GM23338 (cell line): ENCODE measurements at regions not wholly inside any gene's neighbourhood (a gene's known extent, or its start where the extent isn't known, plus 50 kb on each side); places are given as distances from the start of the nearest gene placed in this dataset.

Source experiments
- ATAC-seq: fragments of 200-7000 bp; cut with Tn5 transposase; 3 replicates; pipeline ENCODE4 v1.9.1; 2020
- DNase-seq: peaks from one replicate; pipeline ENCODE4 v3.0.0-alpha.2; 2015; ENCODE audit warnings: low spot score
- H2AFZ ChIP-seq: fragments of 200-600 bp; sonication (generic); 2 replicates; pipeline ENCODE4 v1.8.0; 2016; ENCODE audit warnings: antibody characterized with exemption, mild to moderate bottlenecking, moderate library complexity
- H3F3A ChIP-seq: fragments of 200-600 bp; sonication (generic); replicated peaks from 2 replicates; pipeline ENCODE4 v1.8.0; 2017; ENCODE audit warnings: antibody characterized with exemption, mixed run types, low read depth
- H3K27ac ChIP-seq: fragments of 200-600 bp; sonication (generic); 2 replicates; pipeline ENCODE4 v1.6.1; 2016; ENCODE audit warnings: low read depth
- H3K27me3 ChIP-seq: fragments of 200-600 bp; sonication (generic); 2 replicates; pipeline ENCODE4 v1.8.0; 2016; ENCODE audit warnings: mild to moderate bottlenecking, mixed run types, moderate library complexity; ENCODE audit not compliant: insufficient read depth
- H3K36me3 ChIP-seq: fragments of 200-600 bp; sonication (generic); 2 replicates; pipeline ENCODE4 v1.8.0; 2016; ENCODE audit warnings: mild to moderate bottlenecking; ENCODE audit not compliant: insufficient read depth
- H3K4me1 ChIP-seq: fragments of 200-600 bp; sonication (generic); 2 replicates; pipeline ENCODE4 v1.8.0; 2016; ENCODE audit warnings: mild to moderate bottlenecking, moderate library complexity; ENCODE audit not compliant: insufficient read depth
- H3K4me2 ChIP-seq: fragments of 200-600 bp; sonication (generic); 2 replicates; pipeline ENCODE4 v1.7.1; 2017; ENCODE audit warnings: mixed run types
- H3K4me3 ChIP-seq: fragments of 200-600 bp; sonication (generic); 2 replicates; pipeline ENCODE4 v1.6.1; 2016; ENCODE audit warnings: mixed run types
- H3K79me2 ChIP-seq: fragments of 200-600 bp; sonication (generic); replicated peaks from 2 replicates; pipeline ENCODE4 v1.8.0; 2017; ENCODE audit warnings: mild to moderate bottlenecking; ENCODE audit not compliant: insufficient read depth
- H3K9me2 ChIP-seq: fragments of 200-600 bp; sonication (generic); 2 replicates; pipeline ENCODE4 v1.8.0; 2017; ENCODE audit not compliant: insufficient read depth
- H4K20me1 ChIP-seq: fragments of 200-600 bp; sonication (generic); replicated peaks from 2 replicates; pipeline ENCODE4 v1.8.0; 2017; ENCODE audit warnings: mild to moderate bottlenecking; ENCODE audit not compliant: insufficient read depth
- H3K27ac Mint-ChIP-seq: 2 replicates; pipeline ENCODE4 v1.8.0; 2020; ENCODE audit warnings: inconsistent platforms, mild to moderate bottlenecking, moderate library complexity, mixed read lengths
- H3K27me3 Mint-ChIP-seq: 3 replicates; pipeline ENCODE4 v1.8.0; 2022; ENCODE audit warnings: low read depth, mild to moderate bottlenecking, moderate library complexity, mixed read lengths, inconsistent platforms; ENCODE audit not compliant: insufficient read depth, poor library complexity
- H3K36me3 Mint-ChIP-seq: 3 replicates; pipeline ENCODE4 v1.8.0; 2021; ENCODE audit warnings: low read depth, mild to moderate bottlenecking, inconsistent platforms, moderate library complexity, mixed read lengths
- H3K4me1 Mint-ChIP-seq: 3 replicates; pipeline ENCODE4 v1.8.0; 2020; ENCODE audit warnings: mild to moderate bottlenecking, inconsistent platforms, mixed read lengths
- H3K4me3 Mint-ChIP-seq: 3 replicates; pipeline ENCODE4 v1.8.0; 2021; ENCODE audit warnings: moderate library complexity, mild to moderate bottlenecking, inconsistent platforms, mixed read lengths
- H3K9me3 Mint-ChIP-seq: 3 replicates; pipeline ENCODE4 v1.8.0; 2020; ENCODE audit warnings: moderate library complexity, mild to moderate bottlenecking, inconsistent platforms, mixed read lengths
- CREB1 ChIP-seq: fragments of 250-450 bp; sonication (Bioruptor Pico); IDR thresholded peaks from 2 replicates; pipeline ENCODE4 v1.5.0; 2020; ENCODE audit warnings: low read depth, mild to moderate bottlenecking, moderate library complexity
- CTCF ChIP-seq, 2 experiments: fragments of 200-600 bp in 1 of 2; sonication (generic) in 1 of 2; conservative IDR thresholded peaks; 2 replicates each; pipeline versions ENCODE4 v1.5.1 to v1.6.1; 2016 to 2017; ENCODE audit warnings: antibody characterized with exemption in 2 of 2, low read depth in 2 of 2, mild to moderate bottlenecking in 2 of 2, moderate library complexity in 1 of 2
- EZH2 ChIP-seq: fragments of 200-600 bp; sonication (generic); IDR thresholded peaks from one replicate; pipeline ENCODE4 v1.8.0; 2017; ENCODE audit warnings: antibody characterized with exemption, mild to moderate bottlenecking, low read depth; ENCODE audit not compliant: unreplicated experiment
- EZH2phosphoT487 ChIP-seq: fragments of 200-600 bp; sonication (generic); IDR thresholded peaks from one replicate; pipeline ENCODE4 v1.8.1; 2018; ENCODE audit warnings: antibody characterized with exemption; ENCODE audit not compliant: unreplicated experiment
- JUNB ChIP-seq: IDR thresholded peaks from one replicate; pipeline ENCODE4 v1.6.1; 2016; ENCODE audit warnings: antibody characterized with exemption; ENCODE audit not compliant: unreplicated experiment
- POLR2AphosphoS5 ChIP-seq: IDR thresholded peaks from 2 replicates; pipeline ENCODE4 v1.6.1; 2016; ENCODE audit warnings: antibody characterized with exemption, low read depth
- STAT1 ChIP-seq: IDR thresholded peaks from one replicate; pipeline ENCODE4 v1.6.1; 2016; ENCODE audit warnings: antibody characterized with exemption; ENCODE audit not compliant: unreplicated experiment
- ZNF114 ChIP-seq: fragments of 250-450 bp; sonication (Bioruptor Pico); IDR thresholded peaks from 2 replicates; pipeline ENCODE4 v1.5.0; 2020; ENCODE audit warnings: mild to moderate bottlenecking, moderate library complexity
- ZNF462 ChIP-seq: fragments of 250-450 bp; sonication (Bioruptor Pico); IDR thresholded peaks from 2 replicates; pipeline ENCODE4 v1.5.0; 2020; ENCODE audit warnings: mild to moderate bottlenecking, moderate library complexity
- TF ChIP-seq, protein P1 (sequence below): IDR thresholded peaks from 2 replicates; pipeline ENCODE4 v1.6.1; 2016; ENCODE audit warnings: antibody characterized with exemption
- TF ChIP-seq, protein P2 (sequence below): IDR thresholded peaks from one replicate; pipeline ENCODE4 v1.6.1; 2018; ENCODE audit warnings: antibody characterized with exemption; ENCODE audit not compliant: unreplicated experiment

DNA sequence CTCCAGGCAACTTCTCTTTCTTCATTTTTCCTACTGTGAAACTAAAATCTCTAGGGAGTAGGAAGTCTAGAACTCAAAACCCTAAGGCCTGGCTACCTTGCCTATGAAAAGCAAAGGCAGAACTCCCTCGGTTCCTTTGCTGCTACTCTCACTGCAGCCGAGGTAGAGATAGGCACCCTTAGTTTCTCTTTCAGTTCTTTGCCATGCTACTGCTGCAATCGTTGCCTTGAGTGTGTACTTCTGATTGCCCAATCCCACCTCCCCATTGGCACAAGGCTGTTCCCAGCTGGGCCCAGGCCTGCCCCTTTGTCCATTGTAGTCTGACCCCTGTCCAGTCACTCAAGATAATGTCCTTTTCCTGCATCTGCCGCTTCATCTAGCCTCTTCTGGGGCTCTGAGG lies 92.3 kb upstream of the MRPS22 start (continued):
- TF ChIP-seq, protein P1, sequence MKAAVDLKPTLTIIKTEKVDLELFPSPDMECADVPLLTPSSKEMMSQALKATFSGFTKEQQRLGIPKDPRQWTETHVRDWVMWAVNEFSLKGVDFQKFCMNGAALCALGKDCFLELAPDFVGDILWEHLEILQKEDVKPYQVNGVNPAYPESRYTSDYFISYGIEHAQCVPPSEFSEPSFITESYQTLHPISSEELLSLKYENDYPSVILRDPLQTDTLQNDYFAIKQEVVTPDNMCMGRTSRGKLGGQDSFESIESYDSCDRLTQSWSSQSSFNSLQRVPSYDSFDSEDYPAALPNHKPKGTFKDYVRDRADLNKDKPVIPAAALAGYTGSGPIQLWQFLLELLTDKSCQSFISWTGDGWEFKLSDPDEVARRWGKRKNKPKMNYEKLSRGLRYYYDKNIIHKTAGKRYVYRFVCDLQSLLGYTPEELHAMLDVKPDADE: no peak

GRCh38 chr3:139252719-139253118 lies 91.1 kb upstream of the MRPS22 start:
- no peak overlapping the region for H3K27ac ChIP-seq
- ATAC-seq: no peak
- no peaks in the 10 kb centered on the region for H3F3A ChIP-seq
- no peak overlapping the region for H3K27ac Mint-ChIP-seq
- no peaks in the 10 kb centered on the region for H3K4me1 Mint-ChIP-seq
- no peak for DNase-seq
- H3K9me3 Mint-ChIP-seq: peaks cover 3% of the 10 kb centered on the region; the same call in 2 of the 3 replicates
- H2AFZ ChIP-seq: no peak overlapping the region
- H4K20me1 ChIP-seq: no peaks in the 10 kb centered on the region
- no peaks in the 10 kb centered on the region for H3K36me3 Mint-ChIP-seq
- H3K4me2 ChIP-seq: no peak overlapping the region
- no peaks in the 10 kb centered on the region for H3K79me2 ChIP-seq
- H3K4me3 Mint-ChIP-seq: no peak overlapping the region
- H3K4me3 ChIP-seq: no peak overlapping the region
- H3K27me3 Mint-ChIP-seq: peaks cover 5% of the 10 kb centered on the region
- TF ChIP-seq CTCF (conservative IDR thresholded peaks at IDR 0.05; ENCODE audit: low read depth in 2 of 2) (no peak), JUNB (no peak), STAT1 (no peak), ZNF462 (no peak), EZH2 (no peak), CREB1 (no peak), ZNF114 (CRISPR knock-in tag) (no peak), EZH2phosphoT487 (no peak), POLR2AphosphoS5 (no peak)
- TF ChIP-seq, protein P2, sequence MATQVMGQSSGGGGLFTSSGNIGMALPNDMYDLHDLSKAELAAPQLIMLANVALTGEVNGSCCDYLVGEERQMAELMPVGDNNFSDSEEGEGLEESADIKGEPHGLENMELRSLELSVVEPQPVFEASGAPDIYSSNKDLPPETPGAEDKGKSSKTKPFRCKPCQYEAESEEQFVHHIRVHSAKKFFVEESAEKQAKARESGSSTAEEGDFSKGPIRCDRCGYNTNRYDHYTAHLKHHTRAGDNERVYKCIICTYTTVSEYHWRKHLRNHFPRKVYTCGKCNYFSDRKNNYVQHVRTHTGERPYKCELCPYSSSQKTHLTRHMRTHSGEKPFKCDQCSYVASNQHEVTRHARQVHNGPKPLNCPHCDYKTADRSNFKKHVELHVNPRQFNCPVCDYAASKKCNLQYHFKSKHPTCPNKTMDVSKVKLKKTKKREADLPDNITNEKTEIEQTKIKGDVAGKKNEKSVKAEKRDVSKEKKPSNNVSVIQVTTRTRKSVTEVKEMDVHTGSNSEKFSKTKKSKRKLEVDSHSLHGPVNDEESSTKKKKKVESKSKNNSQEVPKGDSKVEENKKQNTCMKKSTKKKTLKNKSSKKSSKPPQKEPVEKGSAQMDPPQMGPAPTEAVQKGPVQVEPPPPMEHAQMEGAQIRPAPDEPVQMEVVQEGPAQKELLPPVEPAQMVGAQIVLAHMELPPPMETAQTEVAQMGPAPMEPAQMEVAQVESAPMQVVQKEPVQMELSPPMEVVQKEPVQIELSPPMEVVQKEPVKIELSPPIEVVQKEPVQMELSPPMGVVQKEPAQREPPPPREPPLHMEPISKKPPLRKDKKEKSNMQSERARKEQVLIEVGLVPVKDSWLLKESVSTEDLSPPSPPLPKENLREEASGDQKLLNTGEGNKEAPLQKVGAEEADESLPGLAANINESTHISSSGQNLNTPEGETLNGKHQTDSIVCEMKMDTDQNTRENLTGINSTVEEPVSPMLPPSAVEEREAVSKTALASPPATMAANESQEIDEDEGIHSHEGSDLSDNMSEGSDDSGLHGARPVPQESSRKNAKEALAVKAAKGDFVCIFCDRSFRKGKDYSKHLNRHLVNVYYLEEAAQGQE: no peak
- no peaks in the 10 kb centered on the region for H3K4me1 ChIP-seq
- H3K9me2 ChIP-seq: no peaks in the 10 kb centered on the region
- H3K27me3 ChIP-seq: no peaks in the 10 kb centered on the region
- H3K36me3 ChIP-seq: no peaks in the 10 kb centered on the region
